ENCODE measurements at regions not wholly inside any gene's neighbourhood (a gene's known extent, or its start where the extent isn't known, plus 50 kb on each side); places are given as distances from the start of the nearest gene placed in this dataset.

DNA sequence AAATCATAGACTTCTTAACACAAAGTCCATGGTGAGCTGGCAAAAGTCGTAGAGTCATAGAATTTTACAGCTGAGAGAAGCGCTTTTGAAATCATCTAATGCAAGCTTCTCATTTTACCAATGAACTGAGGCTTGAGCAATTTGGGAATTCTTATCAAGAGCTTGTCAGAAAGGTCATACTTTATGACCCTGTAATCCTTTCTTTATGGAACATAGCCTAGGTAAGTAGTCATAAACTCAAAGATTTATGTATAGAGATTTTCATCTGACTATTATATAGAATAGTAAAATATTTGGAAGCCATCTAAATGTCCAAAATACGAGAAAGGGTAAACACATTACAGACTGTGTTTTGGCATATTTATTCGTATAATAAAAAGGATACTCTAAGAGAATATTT is 563.5 kb downstream of the PCDH7 start:
- TF ChIP-seq, protein P1, sequence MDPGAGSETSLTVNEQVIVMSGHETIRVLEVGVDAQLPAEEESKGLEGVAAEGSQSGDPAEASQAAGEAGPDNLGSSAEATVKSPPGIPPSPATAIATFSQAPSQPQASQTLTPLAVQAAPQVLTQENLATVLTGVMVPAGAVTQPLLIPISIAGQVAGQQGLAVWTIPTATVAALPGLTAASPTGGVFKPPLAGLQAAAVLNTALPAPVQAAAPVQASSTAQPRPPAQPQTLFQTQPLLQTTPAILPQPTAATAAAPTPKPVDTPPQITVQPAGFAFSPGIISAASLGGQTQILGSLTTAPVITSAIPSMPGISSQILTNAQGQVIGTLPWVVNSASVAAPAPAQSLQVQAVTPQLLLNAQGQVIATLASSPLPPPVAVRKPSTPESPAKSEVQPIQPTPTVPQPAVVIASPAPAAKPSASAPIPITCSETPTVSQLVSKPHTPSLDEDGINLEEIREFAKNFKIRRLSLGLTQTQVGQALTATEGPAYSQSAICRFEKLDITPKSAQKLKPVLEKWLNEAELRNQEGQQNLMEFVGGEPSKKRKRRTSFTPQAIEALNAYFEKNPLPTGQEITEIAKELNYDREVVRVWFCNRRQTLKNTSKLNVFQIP (CRISPR knock-in tag; IDR thresholded peaks at IDR 0.05; ENCODE audit: borderline replicate concordance, low read depth), result no peak
- TF ChIP-seq PPARA (CRISPR knock-in tag; IDR thresholded peaks at IDR 0.05; ENCODE audit: borderline replicate concordance) (no peak), BACH2 (CRISPR knock-in tag; IDR thresholded peaks at IDR 0.05; ENCODE audit: borderline replicate concordance) (no peak), PATZ1 (CRISPR knock-in tag; IDR thresholded peaks at IDR 0.05; ENCODE audit: borderline replicate concordance) (no peak), TOX (CRISPR knock-in tag; IDR thresholded peaks at IDR 0.05; ENCODE audit: borderline replicate concordance) (no peak), CSDC2 (CRISPR knock-in tag; IDR thresholded peaks at IDR 0.05) (no peak), TSHZ2 (CRISPR knock-in tag; IDR thresholded peaks at IDR 0.05) (no peak), ZNF70 (CRISPR knock-in tag; IDR thresholded peaks at IDR 0.05) (no peak), SNAI2 (CRISPR knock-in tag; IDR thresholded peaks at IDR 0.05) (no peak), ISL1 (CRISPR knock-in tag; IDR thresholded peaks at IDR 0.05) (no peak), ZFP3 (CRISPR knock-in tag; IDR thresholded peaks at IDR 0.05) (no peak), ARNTL (CRISPR knock-in tag; IDR thresholded peaks at IDR 0.05; ENCODE audit: borderline replicate concordance, low read depth) (no peak), ZNF565 (CRISPR knock-in tag; conservative IDR thresholded peaks at IDR 0.05; ENCODE audit: low read depth) (no peak), ZNF8 (CRISPR knock-in tag; IDR thresholded peaks at IDR 0.05) (no peak), ESRRG (CRISPR knock-in tag; IDR thresholded peaks at IDR 0.05) (no peak), RARB (CRISPR knock-in tag; IDR thresholded peaks at IDR 0.05) (no peak), ZFP30 (CRISPR knock-in tag; IDR thresholded peaks at IDR 0.05) (no peak)
- TF ChIP-seq, protein P2, sequence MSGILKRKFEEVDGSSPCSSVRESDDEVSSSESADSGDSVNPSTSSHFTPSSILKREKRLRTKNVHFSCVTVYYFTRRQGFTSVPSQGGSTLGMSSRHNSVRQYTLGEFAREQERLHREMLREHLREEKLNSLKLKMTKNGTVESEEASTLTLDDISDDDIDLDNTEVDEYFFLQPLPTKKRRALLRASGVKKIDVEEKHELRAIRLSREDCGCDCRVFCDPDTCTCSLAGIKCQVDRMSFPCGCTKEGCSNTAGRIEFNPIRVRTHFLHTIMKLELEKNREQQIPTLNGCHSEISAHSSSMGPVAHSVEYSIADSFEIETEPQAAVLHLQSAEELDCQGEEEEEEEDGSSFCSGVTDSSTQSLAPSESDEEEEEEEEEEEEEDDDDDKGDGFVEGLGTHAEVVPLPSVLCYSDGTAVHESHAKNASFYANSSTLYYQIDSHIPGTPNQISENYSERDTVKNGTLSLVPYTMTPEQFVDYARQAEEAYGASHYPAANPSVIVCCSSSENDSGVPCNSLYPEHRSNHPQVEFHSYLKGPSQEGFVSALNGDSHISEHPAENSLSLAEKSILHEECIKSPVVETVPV (CRISPR knock-in tag; IDR thresholded peaks at IDR 0.05), result no peak
- ATAC-seq, result no peak

- no peak for ATAC-seq
- TF ChIP-seq OSR1 (CRISPR knock-in tag; IDR thresholded peaks at IDR 0.05) (no peak), ZFP3 (CRISPR knock-in tag; IDR thresholded peaks at IDR 0.05) (no peak), CSDC2 (CRISPR knock-in tag; IDR thresholded peaks at IDR 0.05) (no peak), ISL1 (CRISPR knock-in tag; IDR thresholded peaks at IDR 0.05) (no peak), ZNF8 (CRISPR knock-in tag; IDR thresholded peaks at IDR 0.05) (no peak), ESRRG (CRISPR knock-in tag; IDR thresholded peaks at IDR 0.05) (no peak), ARNTL (CRISPR knock-in tag; IDR thresholded peaks at IDR 0.05; ENCODE audit: borderline replicate concordance, low read depth) (no peak), TCF4 (CRISPR knock-in tag; IDR thresholded peaks at IDR 0.05; ENCODE audit: borderline replicate concordance) (no peak), ZC3H10 (CRISPR knock-in tag; IDR thresholded peaks at IDR 0.05) (no peak), GLIS3 (CRISPR knock-in tag; IDR thresholded peaks at IDR 0.05) (no peak), ZFP30 (CRISPR knock-in tag; IDR thresholded peaks at IDR 0.05) (no peak), TSHZ2 (CRISPR knock-in tag; IDR thresholded peaks at IDR 0.05) (no peak)
- TF ChIP-seq, protein P2 (CRISPR knock-in tag; IDR thresholded peaks at IDR 0.05), result no peak
- TF ChIP-seq, protein P1 (CRISPR knock-in tag; IDR thresholded peaks at IDR 0.05; ENCODE audit: borderline replicate concordance, low read depth), result no peak
- TF ChIP-seq, protein P3, sequence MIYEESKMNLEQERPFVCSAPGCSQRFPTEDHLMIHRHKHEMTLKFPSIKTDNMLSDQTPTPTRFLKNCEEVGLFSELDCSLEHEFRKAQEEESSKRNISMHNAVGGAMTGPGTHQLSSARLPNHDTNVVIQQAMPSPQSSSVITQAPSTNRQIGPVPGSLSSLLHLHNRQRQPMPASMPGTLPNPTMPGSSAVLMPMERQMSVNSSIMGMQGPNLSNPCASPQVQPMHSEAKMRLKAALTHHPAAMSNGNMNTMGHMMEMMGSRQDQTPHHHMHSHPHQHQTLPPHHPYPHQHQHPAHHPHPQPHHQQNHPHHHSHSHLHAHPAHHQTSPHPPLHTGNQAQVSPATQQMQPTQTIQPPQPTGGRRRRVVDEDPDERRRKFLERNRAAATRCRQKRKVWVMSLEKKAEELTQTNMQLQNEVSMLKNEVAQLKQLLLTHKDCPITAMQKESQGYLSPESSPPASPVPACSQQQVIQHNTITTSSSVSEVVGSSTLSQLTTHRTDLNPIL (CRISPR knock-in tag; IDR thresholded peaks at IDR 0.05; ENCODE audit: low read depth), result no peak
Observed at GRCh38 chr4:31290836-31291235, 570.7 kb downstream of the PCDH7 start.

All from SK-N-SH treated with all-trans-retinoic acid at 6 μM for 48 hours (cell line).